K562 (cell line): ENCODE measurements at regions not wholly inside any gene's neighbourhood (a gene's known extent, or its start where the extent isn't known, plus 50 kb on each side); places are given as distances from the start of the nearest gene placed in this dataset.

Experiments used
- ATAC-seq: fragments of 200-7000 bp; cut with Tn5 transposase; 3 replicates; pipeline ENCODE4 v1.9.1; 2020; ENCODE audit warnings: moderate library complexity
- BruUV-seq: library from RNA; stranded (reverse); fragments of 400-500 nt; replicated peaks from 2 replicates; lab custom pipeline; 2021; lab: Mats Ljungman, UMichigan
- CTCF ChIA-PET: fragments of 300-600 bp; formaldehyde crosslinking; extraction: SDS; loops from one replicate; lab custom pipeline; 2021; ENCODE audit warnings: low intra/inter-chr PET ratio; lab: Yijun Ruan, JAX
- POLR2A ChIA-PET: fragments of 300-600, 350-650 bp; sonication (Branson Sonifier 250); formaldehyde crosslinking; extraction: SDS; loops from one replicate; lab custom pipeline; 2021; ENCODE audit warnings: antibody characterized with exemption, inconsistent platforms; lab: Yijun Ruan, JAX
- DNase-seq, 4 experiments: peaks; one replicate each; pipeline versions ENCODE4 v3.0.0 to v3.0.0-alpha.2; 2011 to 2018; ENCODE audit warnings: low spot score in 3 of 4, mixed read lengths in 3 of 4; ENCODE audit errors: extremely low read depth in 1 of 4
- FAIRE-seq: peaks from 2 replicates; lab custom pipeline; 2011; peaks lifted over from hg19 to GRCh38; lab: Jason Lieb, UNC
- H2AFZ ChIP-seq: 2 replicates; pipeline ENCODE4 v1.6.0; 2011; ENCODE audit warnings: low read depth, low read length, control low read depth, inconsistent platforms
- H3K27ac ChIP-seq: fragments of 200-600 bp; 3 replicates; pipeline ENCODE4 v1.8.0; 2011; ENCODE audit warnings: low read depth, mild to moderate bottlenecking, control low read depth, inconsistent platforms, low read length, moderate library complexity, mixed read lengths; ENCODE audit errors: extremely low read depth
- H3K27me3 ChIP-seq, 2 experiments: fragments of 300-600 bp in 1 of 2; 2 replicates in 1 of 2; 3 replicates in 1 of 2; pipeline versions ENCODE4 v1.6.0 to v1.8.0; 2011; ENCODE audit warnings: inconsistent platforms in 2 of 2, low read length in 2 of 2, mild to moderate bottlenecking in 1 of 2, mixed read lengths in 1 of 2, moderate library complexity in 1 of 2; ENCODE audit not compliant: control insufficient read depth in 2 of 2, insufficient read depth in 2 of 2
- H3K36me3 ChIP-seq: fragments of 300-600 bp; 3 replicates; pipeline ENCODE4 v1.8.0; 2011; ENCODE audit warnings: mild to moderate bottlenecking, low read length, inconsistent platforms; ENCODE audit not compliant: control insufficient read depth, insufficient read depth
- H3K4me1 ChIP-seq, 2 experiments: fragments of 200-600 bp in 1 of 2; replicated peaks in 1 of 2; 2 replicates in 1 of 2; 3 replicates in 1 of 2; pipeline versions ENCODE4 v1.5.1 to v1.8.0; 2011; ENCODE audit warnings: inconsistent platforms in 2 of 2, low read length in 2 of 2, mild to moderate bottlenecking in 1 of 2, mixed read lengths in 1 of 2, moderate library complexity in 1 of 2; ENCODE audit not compliant: control insufficient read depth in 2 of 2, insufficient read depth in 2 of 2
- H3K4me2 ChIP-seq: 2 replicates; pipeline ENCODE4 v1.6.1; 2011; ENCODE audit warnings: low read length, control low read depth, inconsistent platforms, mixed read lengths; ENCODE audit not compliant: insufficient read depth
- H3K4me3 ChIP-seq: fragments of 200-600 bp; sonication (generic), shearing (Covaris generic); 2 replicates; pipeline ENCODE4 v1.5.1; 2016; ENCODE audit warnings: control low read depth, inconsistent platforms
- H3K79me2 ChIP-seq: fragments of 200-600 bp; 3 replicates; pipeline ENCODE4 v1.8.0; 2011; ENCODE audit warnings: low read length, inconsistent platforms; ENCODE audit not compliant: control insufficient read depth, insufficient read depth
- H3K9ac ChIP-seq, 2 experiments: 2 replicates each; pipeline versions ENCODE4 v1.6.0 to v1.6.1; 2011; ENCODE audit warnings: low read depth in 2 of 2, low read length in 2 of 2, control low read depth in 1 of 2, inconsistent platforms in 1 of 2, mild to moderate bottlenecking in 1 of 2, mixed read lengths in 1 of 2; ENCODE audit not compliant: insufficient read depth in 1 of 2
- H3K9me1 ChIP-seq: one replicate; pipeline ENCODE4 v1.6.0; 2011; ENCODE audit warnings: inconsistent platforms, mild to moderate bottlenecking, low read length, moderate library complexity; ENCODE audit not compliant: control insufficient read depth, insufficient read depth
- H3K9me3 ChIP-seq: replicated peaks from 2 replicates; pipeline ENCODE4 v1.5.1; 2011; ENCODE audit warnings: low read depth, low read length, inconsistent platforms; ENCODE audit not compliant: control insufficient read depth, insufficient read depth
- H4K20me1 ChIP-seq: replicated peaks from 2 replicates; pipeline ENCODE4 v1.6.1; 2011; ENCODE audit warnings: low read length, inconsistent platforms, mixed read lengths; ENCODE audit not compliant: control insufficient read depth, insufficient read depth
- PHTF2 ChIP-seq: fragments of 250-450 bp; sonication (Bioruptor Pico); IDR thresholded peaks from 2 replicates; pipeline ENCODE4 v1.5.0; 2021; ENCODE audit warnings: mild to moderate bottlenecking
- ZEB2 ChIP-seq: fragments of 450-650 bp; IDR thresholded peaks from 2 replicates; pipeline ENCODE4 v1.6.1; 2016
- ZFP30 ChIP-seq: fragments of 250-450 bp; sonication (Bioruptor Pico); IDR thresholded peaks from 2 replicates; pipeline ENCODE4 v1.8.0; 2022; ENCODE audit warnings: moderate library complexity, mild to moderate bottlenecking, inconsistent platforms, borderline replicate concordance
- ZNF274 ChIP-seq: IDR thresholded peaks from 2 replicates; pipeline ENCODE4 v1.6.1; 2011; ENCODE audit warnings: low read depth, mild to moderate bottlenecking, low read length, moderate library complexity, borderline replicate concordance
- WGBS: fragments of 100-300 bp; shearing (Covaris generic); methylation state at CpG from one replicate; pipeline ENCODE4 v1.1.6; 2016; ENCODE audit warnings: low coverage, mixed read lengths; ENCODE audit not compliant: insufficient coverage; ENCODE audit errors: missing lambda C conversion rate; 5-methylcytosine and 5-hydroxymethylcytosine counted together
- in situ Hi-C: fragments of 300-500 bp; cut with MboI; formaldehyde crosslinking; loops from 4 replicates; pipeline ENCODE4 v1.15.0; 2018; ENCODE audit warnings: inconsistent platforms, mixed read lengths
- intact Hi-C: fragments of 100-400 bp; cut with micrococcal nuclease; formaldehyde crosslinking; loops from 2 replicates; pipeline ENCODE4 v1.14.2; 2022
- TF ChIP-seq, protein P1 (sequence below): sonication (generic); formaldehyde crosslinking; IDR thresholded peaks from 2 replicates; pipeline ENCODE4 v1.9.0; 2022; ENCODE audit warnings: mild to moderate bottlenecking, missing genetic modification reagents
- TF ChIP-seq, protein P2 (sequence below): fragments of 250-450 bp; sonication (Bioruptor Pico); IDR thresholded peaks from 2 replicates; pipeline ENCODE4 v1.8.0; 2021; ENCODE audit warnings: moderate library complexity, mild to moderate bottlenecking, inconsistent platforms
- TF ChIP-seq, protein P3 (sequence below), 2 experiments: fragments of 150-350 bp in 1 of 2; IDR thresholded peaks; 2 replicates each; pipeline ENCODE4 v1.6.1; 2012 to 2016; ENCODE audit warnings: low read depth in 2 of 2, low read length in 2 of 2, mild to moderate bottlenecking in 1 of 2, moderate library complexity in 1 of 2

DNA sequence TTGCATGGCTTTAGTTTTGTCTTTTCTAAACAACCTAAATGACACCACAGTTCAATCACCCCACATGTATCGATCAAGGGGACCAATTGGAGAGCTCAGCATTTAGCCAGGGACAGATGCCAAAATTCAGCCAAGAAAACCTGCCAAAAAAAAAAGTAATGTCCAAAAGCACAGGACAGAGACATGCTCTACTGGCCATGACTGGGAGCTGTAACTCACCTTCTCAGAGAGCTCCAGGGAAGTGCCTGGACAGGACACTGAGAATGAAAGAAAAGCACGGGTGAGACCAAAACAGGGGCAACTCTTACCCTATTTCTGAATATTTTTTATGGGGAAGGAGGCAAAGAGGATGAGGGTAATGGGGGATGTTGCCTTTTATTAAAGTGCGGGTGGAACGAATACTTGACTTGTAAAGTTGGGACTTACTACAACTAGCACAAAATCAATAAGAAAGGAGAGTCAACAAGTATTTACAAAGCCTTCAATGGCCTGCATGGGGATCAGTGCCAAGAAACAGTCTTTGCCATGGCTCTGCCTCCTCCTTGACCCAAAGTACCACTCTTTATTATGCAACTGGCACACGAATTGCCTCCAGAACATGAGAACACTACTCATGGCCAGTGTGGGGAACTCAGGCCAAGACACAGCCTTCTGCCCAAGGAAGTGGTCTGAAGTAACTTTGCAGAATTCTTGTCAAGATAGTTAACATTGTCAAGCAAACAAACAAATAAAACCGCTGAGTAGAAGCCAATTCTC, 72.9 kb upstream of the HK2 start:
- ATAC-seq (no peak), DNase-seq (no peak), FAIRE-seq (no peak)
- Histone ChIP-seq H3K79me2 (no peaks in the 10 kb centered on the region), H3K9ac (no peak overlapping the region), H3K36me3 (no peaks in the 10 kb centered on the region), H3K9me1 (no peaks in the 10 kb centered on the region), H3K27ac (no peak overlapping the region), H3K4me1 (no peaks in the 10 kb centered on the region), H3K9me3 (no peaks in the 10 kb centered on the region), H2AFZ (no peak overlapping the region), H4K20me1 (no peaks in the 10 kb centered on the region), H3K27me3 (peaks cover 3 to 17% of the 10 kb centered on the region in 2 experiments; a peak in 4 of 5 replicates), H3K4me3 (no peak overlapping the region), H3K4me2 (no peak overlapping the region)
- intact Hi-C loops: no loop called here
- WGBS: 3% methylated on average over 6 of the region's 6 CpGs
- BruUV-seq: no TSS peak
- ChIA-PET CTCF (no interaction called here), POLR2A (interaction anchor here (0.9 kb wide), 1 partner anchor 48 kb away, joined by 4 read pairs; no protein-coding TSS in a partner anchor)
- in situ Hi-C loops: no loop called here
- TF ChIP-seq ZFP30 (CRISPR knock-in tag) (no peak), PHTF2 (CRISPR knock-in tag) (no peak), ZNF274 (no peak), ZEB2 (no peak)
- TF ChIP-seq, protein P1, sequence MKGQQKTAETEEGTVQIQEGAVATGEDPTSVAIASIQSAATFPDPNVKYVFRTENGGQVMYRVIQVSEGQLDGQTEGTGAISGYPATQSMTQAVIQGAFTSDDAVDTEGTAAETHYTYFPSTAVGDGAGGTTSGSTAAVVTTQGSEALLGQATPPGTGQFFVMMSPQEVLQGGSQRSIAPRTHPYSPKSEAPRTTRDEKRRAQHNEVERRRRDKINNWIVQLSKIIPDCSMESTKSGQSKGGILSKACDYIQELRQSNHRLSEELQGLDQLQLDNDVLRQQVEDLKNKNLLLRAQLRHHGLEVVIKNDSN (CRISPR knock-in tag): no peak
- TF ChIP-seq, protein P2, sequence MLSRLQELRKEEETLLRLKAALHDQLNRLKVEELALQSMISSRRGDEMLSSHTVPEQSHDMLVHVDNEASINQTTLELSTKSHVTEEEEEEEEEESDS (CRISPR knock-in tag): no peak
- TF ChIP-seq, protein P3, sequence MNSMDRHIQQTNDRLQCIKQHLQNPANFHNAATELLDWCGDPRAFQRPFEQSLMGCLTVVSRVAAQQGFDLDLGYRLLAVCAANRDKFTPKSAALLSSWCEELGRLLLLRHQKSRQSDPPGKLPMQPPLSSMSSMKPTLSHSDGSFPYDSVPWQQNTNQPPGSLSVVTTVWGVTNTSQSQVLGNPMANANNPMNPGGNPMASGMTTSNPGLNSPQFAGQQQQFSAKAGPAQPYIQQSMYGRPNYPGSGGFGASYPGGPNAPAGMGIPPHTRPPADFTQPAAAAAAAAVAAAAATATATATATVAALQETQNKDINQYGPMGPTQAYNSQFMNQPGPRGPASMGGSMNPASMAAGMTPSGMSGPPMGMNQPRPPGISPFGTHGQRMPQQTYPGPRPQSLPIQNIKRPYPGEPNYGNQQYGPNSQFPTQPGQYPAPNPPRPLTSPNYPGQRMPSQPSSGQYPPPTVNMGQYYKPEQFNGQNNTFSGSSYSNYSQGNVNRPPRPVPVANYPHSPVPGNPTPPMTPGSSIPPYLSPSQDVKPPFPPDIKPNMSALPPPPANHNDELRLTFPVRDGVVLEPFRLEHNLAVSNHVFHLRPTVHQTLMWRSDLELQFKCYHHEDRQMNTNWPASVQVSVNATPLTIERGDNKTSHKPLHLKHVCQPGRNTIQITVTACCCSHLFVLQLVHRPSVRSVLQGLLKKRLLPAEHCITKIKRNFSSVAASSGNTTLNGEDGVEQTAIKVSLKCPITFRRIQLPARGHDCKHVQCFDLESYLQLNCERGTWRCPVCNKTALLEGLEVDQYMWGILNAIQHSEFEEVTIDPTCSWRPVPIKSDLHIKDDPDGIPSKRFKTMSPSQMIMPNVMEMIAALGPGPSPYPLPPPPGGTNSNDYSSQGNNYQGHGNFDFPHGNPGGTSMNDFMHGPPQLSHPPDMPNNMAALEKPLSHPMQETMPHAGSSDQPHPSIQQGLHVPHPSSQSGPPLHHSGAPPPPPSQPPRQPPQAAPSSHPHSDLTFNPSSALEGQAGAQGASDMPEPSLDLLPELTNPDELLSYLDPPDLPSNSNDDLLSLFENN (IDR thresholded peaks at IDR 0.05; ENCODE audit: low read depth in 2 of 2, low read length in 2 of 2): no peak
